HG03442 (cell line): ENCODE measurements at regions not wholly inside any gene's neighbourhood (a gene's known extent, or its start where the extent isn't known, plus 50 kb on each side); places are given as distances from the start of the nearest gene placed in this dataset.

Experiments
- ATAC-seq: cut with Tn5 transposase; IDR thresholded peaks from one replicate; pipeline ENCODE4 v1.9.1; 2021; ENCODE audit warnings: mild to moderate bottlenecking, moderate library complexity; ENCODE audit not compliant: unreplicated experiment

DNA sequence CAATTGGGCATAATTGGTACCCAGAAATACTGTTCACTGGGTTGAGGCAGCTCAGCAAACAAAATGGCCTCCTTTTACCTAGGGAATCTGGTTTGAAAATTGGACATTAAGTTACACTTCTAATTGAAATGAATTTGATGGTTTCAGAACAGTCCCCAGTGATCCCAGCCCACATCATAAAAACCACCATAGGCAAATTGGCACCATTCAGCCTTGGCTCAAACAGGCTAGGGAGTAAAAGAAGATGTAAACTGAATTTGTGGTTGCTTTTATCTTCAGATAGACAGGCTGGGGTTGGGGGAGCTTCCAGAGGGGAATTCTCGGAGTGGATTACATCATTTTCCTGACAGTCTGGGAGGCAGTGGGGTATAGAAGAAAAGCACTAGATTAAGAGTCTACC is 576.5 kb downstream of the MID1IP1 start:
- ATAC-seq = no peak

DNA sequence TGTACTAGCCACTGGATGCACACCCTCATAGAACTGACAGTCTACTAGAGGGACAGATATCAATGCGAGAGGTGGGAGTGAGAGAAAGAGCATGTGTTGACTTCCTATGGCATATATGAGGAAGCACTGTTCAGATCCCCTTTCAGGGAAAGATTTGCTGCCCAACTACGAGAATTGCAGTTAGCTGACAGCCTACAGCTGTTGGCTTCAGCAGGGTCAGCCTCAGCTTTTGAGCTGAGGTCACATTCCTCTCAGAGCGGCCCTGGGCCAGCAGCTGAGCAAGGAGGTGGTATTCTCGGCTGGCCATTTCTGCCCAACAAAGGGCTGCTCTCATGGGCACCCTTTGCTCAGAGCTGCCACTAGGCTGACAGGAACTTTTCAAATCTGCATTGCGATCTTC is 580.2 kb downstream of the MID1IP1 start:
- no peak for ATAC-seq

DNA sequence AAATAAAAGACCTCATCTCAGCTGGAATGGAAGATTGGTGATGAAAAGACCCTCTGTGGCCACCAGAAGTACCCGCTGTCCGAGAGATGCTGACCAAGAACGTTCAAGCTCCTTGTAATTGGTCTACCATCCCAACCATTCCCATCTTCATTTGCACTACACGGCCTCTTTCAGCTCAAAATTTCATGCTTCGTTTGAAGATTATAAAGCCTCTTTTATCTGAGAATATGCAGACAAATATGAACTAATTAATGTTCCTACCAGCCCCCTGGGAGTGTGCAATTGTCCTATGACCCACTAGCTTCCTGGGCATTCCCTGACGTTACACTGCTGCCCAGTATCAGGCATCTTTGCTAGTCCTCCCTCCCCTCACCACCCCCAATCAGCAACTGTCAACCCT is 583.7 kb downstream of the MID1IP1 start:
- no peak for ATAC-seq

DNA sequence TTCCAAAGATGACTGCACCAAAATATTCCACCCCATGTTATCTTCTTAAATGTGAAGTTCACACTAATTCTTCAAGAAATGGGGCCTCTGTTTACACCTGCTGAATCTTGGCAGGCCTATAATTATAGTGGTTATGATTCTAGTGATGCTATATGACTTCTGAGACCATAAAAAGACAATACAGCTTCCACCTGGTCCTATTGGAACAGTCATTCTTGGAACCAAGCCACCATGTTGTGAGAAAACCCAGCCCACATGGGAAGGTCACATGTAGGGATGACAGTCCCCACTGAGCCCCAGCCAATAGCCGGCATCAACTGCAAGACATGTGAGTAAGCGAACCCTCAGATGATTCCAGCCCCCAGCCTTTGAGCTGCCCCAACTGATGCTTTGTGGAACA is 587.5 kb downstream of the MID1IP1 start:
- no peak for ATAC-seq

DNA sequence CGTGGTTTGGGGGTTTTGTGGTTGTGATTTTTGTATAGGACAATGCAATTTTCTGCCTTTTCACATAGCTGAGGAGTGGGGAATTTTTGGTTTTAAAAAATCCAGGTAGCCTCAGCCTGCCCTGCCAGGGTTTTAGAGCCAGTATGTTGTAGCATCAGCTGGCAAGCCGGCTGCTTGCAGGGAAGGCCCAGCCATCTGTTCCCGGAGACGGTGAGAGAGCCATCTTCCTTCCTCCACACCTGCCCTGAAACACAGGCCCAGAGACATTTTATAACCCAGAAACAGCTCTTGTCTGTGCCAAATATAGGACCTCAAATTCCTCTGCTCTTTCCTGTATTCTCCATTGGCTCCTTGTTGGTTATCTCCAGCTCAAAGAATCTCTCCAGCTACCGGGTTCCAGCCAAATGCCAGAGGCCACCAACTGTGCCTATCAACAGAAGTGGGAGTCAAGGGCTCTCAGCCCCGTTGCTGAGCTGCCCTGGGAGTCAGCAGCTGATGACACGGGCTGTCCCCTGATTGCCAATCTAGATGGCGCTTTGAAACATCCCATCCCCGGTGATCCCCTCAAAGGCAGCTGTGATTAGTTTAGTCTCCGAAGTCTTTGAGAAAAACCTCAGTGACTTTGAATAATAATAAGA is 595.2 kb downstream of the MID1IP1 start:
- no peak for ATAC-seq

DNA sequence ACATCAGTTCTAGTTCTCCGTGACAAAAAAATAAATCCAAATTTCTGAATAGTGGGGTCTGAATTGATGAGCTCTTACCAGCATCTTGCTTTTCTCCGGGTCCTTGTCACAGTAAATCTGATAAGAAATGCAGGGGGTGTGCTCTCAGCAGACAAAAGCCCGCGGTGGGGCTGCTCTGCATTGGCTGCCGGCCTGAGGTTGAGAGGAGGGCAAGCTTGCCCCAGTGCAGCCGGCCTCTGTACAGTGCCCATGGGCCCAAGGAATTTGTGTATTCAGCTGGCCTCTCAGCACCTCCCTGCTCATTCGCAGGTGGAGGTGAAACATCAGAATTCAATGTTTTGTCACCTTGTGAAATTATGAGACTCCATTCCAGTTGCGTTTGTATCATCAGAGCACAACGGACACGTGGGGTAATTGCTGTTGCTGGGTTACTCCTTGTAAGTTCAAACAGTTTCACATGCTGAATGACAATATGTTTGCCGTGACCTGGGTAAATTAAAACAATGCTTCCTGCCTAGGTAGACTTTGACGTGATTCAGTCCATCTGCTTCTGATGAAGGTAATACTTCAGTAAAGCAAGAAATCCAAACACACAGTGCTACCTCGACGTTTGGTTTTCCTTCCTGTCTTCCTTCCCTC is 596.4 kb downstream of the MID1IP1 start:
- no peak for ATAC-seq

DNA sequence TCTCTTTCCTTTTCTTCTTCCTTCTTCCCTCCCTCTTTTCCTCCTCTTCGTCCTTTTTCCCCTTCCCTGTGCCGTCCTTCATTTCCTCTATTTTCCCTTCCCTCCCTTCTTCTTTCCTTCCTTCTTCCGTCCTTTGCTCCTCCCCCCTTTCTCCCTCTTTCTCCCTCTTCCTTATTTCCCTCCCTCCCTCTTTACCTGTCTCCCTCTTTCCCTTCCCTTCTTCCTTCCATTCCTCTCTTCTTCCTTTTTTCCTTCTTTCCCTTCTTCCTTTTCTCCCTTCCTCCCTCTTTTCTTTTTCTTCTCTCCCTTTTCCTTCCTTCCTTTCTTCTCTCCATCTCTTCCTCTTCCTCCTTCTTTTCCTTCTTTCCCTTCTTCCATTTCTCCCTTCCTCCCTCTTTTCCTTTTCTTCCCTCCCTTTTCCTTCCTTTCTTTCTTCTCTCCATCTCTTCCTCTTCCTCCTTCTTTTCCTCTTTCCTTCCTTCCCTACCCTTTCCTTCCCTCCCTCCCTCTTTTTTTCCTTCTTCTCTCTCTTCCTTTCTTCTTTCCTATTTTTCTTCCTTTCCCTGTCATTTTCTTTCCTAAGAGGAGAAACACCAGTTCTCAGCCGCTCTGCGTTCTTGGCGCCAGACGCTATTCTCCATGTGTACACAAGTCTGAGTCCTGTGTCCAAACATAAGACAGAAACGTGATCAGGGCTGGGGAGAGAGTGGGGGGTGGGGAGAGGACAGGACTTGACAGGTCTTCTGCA is 597.1 kb downstream of the MID1IP1 start:
- ATAC-seq = no peak

DNA sequence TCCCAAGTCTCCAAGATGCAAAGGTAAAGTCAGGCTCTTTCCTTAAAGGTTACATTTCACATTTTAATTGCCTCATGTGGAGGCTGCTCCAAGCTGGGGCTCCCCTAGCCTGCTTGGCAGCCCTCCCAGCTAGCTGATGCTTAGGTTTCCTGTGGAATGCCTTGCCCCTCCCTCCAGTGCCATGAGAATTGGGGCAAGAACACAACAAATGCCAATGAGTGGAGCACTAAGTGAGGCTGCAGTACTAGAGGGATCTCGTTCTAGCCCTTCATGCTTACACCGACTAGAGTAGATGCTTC is 597.7 kb downstream of the MID1IP1 start:
- ATAC-seq = no peak

DNA sequence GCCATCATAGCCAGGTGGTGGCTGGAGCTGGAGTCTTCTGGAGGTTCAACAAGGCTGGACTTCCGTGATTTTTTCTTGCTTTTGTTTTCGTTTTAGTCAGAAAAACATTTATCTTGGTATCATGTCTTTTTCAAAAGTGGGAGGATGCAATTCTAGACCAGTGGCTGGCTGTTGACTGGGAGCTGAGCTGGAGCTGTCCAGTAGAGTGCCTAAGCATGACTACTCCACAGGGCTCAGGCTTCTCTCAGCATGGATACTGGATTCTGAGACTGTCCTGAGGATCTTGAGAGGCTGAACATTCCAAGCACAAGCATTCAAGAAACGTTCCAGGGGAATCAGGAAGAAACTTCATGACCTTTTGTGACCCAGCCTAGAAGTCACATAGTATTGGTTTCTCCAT is 598.1 kb downstream of the MID1IP1 start:
- no peak for ATAC-seq

DNA sequence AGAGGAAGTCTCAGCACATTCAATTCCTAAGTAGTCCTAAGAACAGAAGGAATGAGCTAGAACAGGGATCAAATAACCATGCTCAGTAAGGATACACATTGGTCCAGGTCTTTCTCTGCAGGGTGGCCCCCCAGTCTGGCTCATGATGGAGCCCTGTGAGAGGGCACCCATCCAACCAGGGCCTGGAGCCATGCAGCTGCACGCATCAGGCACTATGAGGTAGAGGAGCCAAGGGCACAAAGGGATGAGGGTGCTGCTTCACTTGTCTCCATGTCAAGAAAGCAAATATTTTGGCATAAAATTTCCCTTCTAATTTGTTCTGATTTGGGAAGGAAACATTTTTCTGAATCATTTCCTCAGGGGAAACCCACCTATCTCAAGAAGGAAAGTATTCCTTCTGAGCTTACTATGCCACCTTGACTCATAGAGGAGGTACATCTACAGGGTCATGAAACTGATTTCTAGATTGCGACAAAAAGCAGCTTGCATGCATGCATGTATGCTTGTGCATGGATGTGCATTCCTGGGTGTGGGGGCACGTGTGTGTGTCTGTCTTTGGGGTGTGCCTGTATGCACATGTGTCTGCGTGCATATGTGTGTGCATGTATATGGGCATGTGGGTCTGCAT is 600.3 kb downstream of the MID1IP1 start:
- ATAC-seq = no peak

DNA sequence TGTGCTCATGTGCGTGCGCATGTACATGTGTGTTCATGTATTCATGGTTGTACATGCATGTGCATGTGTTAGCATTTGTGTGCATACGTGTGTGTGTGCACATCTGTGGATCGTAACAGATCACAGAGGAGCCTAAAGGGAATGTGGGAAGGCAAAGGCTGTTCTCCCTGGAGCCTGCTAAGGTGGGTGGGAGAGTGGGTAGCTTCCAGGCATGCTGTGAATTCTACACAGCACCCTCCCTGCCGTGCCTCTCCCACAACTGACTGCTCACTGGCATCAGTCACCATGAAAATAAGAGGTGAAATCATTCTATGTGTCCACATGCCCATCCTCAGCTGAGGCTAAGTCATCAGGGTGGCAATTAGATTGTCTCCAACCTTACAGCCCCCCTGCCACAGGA is 600.9 kb downstream of the MID1IP1 start:
- ATAC-seq = no peak

DNA sequence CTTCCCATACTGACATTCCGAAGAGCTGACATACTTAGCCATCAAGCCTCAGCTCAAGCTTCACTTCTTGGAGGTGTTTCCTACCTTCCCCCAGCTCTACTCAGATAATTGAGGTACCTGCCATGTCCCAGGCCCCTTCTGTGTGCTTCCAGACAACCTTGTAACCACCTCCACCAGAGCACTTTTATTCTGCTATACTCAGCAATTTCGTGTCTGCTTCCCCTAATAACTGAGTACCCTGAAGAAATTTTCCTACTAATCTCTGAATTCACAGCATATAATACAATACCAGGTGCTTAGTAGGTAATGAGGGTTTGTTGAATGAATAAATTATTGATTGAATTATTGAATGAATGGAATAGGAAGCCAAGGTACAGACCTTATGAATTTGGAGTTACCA is 605.5 kb downstream of the MID1IP1 start:
- ATAC-seq = no peak

DNA sequence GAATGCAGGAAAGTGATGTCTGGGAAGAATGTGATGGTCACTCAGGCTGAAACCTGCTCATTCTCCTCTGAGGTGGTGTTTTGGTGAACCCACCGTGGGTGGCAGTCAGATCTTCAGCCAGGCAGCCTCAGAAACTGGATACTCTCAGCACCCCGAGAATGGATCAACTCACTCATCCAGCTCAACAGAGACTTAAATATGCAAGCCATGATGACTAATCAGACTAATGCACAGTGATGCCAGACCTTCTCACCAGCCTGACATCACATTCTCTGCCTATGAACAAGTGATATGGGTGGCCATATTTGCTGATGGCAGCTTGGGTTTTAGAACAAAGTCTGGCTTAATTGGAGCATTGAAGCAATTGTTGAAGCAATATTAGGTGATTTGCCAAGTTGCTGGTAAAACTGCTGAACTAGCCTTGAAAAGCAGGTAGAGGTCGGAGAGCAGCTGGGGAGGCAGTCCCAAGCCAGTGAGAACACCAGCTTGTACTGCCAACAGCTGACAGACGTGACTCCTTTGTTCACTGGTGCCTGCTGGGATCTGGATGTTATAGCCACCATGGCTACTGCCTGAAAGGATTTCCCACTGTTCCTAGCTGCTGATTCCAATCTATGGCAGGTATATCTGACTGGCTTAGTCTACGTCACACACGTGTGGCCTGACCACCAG is 608.1 kb downstream of the MID1IP1 start:
- ATAC-seq = no peak

DNA sequence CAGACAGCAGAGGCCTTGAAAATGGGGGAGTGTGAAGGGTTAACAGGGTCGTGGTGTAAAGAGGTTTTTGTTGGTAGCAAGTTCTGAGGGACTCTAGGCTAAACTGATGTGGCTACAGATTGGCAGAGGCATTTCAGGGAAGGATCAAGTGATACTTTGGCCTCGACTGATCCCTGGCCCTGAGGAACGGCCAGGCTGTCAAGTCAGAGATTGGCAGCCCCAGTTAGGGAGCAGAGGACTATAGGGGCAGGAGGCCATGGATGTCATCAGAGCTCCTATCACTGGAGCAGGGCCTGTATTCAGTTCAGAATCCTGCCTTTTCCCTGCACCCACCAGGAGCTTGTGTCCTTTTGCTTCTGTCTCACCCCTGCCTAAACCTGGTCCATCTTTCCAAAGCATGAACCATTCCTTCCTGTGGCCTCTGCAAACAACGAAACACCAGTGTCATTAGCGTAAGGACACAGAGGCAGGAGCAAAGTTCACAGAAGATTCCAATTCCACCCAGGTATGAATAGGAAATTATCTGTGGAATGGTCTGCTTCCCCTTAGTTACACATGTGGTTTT is 613.1 kb downstream of the MID1IP1 start:
- no peak for ATAC-seq

DNA sequence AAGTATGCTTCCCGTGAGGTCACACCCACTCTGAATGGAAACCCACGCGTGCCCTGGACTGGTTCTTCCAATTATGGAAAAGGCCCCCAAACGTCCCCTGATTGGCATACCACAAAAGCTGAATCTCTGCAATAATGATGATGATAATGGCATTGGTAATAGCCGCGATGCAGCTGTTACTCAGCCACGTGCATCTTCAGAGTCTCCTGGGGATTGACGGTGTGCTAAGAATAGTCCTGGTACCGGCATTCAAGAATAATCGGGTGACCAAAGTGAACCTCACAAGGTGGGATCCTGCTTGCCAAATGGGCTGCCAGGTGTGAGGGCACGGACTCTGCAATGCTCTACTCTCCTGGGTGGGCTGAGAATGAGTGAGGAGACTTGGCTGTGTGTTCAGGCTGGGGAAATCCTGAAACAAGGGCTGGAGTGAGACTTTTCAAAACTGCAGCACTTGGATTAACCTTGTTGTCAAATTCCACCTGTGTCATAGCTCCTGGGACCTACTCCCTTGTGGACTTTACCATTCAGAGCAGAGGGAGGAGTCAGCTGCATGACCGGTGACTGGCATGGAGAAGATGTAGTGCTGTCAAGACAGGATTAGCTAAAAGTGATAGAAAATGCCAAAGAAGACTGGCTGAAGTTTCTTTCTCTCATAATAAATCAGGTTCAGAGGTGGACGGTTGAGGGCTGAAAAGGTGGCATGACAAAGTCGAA is 615.4 kb downstream of the MID1IP1 start:
- no peak for ATAC-seq

DNA sequence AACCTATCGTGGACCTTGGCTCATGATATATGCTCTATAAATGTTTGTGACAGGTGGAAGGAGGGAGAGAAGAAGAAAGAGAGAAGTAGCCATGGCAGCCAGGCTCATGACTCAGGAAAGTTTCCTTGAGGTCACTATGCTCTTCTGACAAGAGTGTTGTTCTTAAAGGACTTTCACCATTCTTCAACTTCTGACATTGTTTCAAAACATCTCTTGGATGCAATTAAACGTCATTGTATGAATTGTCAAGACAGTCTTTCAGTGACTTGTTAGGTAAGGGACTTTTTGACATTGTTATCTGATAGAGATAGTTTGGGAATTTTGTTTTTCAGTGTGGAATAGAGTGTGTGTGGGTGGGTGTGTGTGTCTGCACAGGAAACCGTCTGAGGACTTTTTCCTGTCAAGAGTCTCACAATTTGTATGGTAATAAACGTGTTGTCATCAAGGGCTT is 617.0 kb downstream of the MID1IP1 start:
- ATAC-seq = no peak

DNA sequence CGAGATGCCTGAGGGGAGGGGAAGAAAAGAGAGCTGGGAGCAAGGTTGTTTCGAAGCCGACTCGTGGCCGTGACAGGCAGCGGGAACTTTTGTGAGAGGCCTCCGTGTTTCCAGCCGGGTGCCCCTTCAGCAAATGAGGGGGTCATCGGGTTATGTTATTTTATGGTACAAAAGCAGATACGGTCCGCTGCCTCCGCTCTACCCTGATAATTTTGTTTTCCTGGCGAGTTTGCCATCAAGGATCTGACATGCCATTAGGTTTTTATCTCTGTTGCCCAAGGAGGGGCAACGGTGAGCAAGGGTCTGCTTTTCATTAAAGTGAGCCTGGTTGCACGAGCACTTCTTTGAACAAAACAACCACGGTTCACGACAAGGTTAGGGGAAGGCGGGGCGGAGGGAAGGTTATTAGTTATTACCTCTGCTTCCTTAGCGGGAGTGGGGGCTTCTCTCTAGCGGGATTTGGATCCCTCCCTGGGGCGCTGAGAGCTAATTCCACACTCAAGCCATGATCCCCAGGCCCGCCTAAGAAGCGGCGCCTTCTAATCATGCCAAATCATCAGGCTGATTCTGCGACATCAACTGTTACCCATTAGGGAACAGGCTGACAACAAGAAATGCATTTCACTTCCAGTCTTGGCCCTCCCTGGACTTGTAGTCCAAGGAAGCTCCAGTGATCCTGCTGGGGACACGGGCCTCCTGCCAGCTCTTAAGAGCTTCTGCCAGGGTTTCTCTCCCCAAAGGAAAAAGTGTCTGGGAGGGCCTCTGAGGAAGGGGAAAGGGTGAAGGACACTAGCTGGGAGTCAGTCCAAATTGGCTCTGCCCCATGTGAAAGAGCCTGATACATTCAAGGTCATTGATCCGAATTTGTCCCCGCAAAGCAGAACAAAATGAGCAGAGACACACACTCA is 617.7 kb downstream of the MID1IP1 start:
- no peak for ATAC-seq

DNA sequence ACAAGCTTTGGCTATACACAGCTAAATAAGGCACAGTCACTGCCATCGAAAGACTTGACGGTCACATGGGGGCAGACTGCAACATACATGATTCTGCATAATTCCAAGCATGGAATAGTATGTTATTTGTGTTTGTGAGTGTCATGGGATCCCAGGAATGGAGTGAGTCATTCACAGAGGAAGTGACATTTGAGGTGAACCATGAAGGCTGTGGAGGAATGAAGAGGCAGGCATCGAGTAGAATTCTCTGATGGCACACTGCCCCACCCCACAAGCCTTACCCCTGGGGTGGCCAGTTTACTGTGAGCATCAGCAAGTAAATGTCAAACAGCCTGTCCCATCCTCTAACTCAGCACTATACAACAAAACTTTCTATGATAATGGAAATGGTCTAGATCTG is 619.7 kb downstream of the MID1IP1 start:
- ATAC-seq = no peak

DNA sequence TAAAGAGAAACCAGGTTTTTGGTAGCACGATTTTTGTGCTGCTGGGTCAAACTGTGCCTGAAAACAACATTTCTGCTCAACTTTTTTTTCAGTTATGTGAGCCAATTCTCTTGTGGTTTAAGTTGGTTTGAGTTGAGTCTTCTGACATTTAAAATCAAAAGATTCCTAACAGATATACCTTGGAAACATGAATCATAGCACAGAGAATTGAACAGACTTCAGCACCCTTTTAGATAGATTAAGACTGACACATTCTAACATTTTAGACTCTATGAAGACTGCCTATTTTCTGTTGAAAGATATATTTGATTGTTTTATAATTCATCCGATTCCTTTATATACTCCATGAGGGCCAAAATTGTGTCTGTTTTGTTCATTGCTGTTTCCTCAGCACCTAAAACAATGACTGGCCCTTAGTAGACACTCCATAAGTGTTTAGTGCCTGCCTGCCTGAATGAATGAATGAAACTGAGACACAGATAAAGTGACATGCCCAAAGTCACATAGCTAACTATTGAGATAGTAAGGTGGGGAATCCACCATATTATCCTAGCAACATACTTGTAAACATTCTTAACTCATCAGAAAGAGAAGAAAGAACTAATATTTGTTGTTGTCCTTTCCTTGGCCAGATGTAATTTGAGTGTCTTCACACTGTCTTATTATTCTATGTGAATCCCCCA is 624.0 kb downstream of the MID1IP1 start:
- ATAC-seq = no peak
